IPS DF 4.7 (cell line): ENCODE measurements at regions not wholly inside any gene's neighbourhood (a gene's known extent, or its start where the extent isn't known, plus 50 kb on each side); places are given as distances from the start of the nearest gene placed in this dataset.
"Not testable (repeated sequence)": the region's sequence is repeated elsewhere in the genome, so short reads cannot be mapped to it uniquely, and the experiment has no call there.

Experiments used
- DNase-seq: peaks from one replicate; pipeline ENCODE4 v3.0.0-alpha.2; 2013; ENCODE audit warnings: low spot score; ENCODE audit errors: extremely low read depth

GRCh38 chr6:169984181-169985120, 233.0 kb downstream of the ERMARD start:
- DNase-seq: no peak

GRCh38 chr6:169983651-169984050, 232.2 kb downstream of the ERMARD start:
- DNase-seq: no peak

- DNase-seq: no peak
Observed at GRCh38 chr6:169982461-169983386, 231.3 kb downstream of the ERMARD start.

GRCh38 chr6:169981969-169982368, 230.5 kb downstream of the ERMARD start:
- no peak for DNase-seq

- DNase-seq: no peak
Observed at GRCh38 chr6:169981568-169981967, 230.1 kb downstream of the ERMARD start.

GRCh38 chr6:169980826-169981450, 229.5 kb downstream of the ERMARD start:
- DNase-seq: no peak

- DNase-seq: no peak
Observed at GRCh38 chr6:169979873-169980432, 228.5 kb downstream of the ERMARD start.

- no peak for DNase-seq
Observed at GRCh38 chr6:169978615-169979161, 227.3 kb downstream of the ERMARD start.

GRCh38 chr6:169977434-169978265, 226.2 kb downstream of the ERMARD start:
- no peak for DNase-seq

- DNase-seq: no peak
Observed at GRCh38 chr6:169976301-169977081, 225.1 kb downstream of the ERMARD start.

- no peak for DNase-seq
Observed at GRCh38 chr6:169975701-169976100, 224.3 kb downstream of the ERMARD start.

- no peak for DNase-seq
Observed at GRCh38 chr6:169975286-169975685, 223.9 kb downstream of the ERMARD start.

- no peak for DNase-seq
Observed at GRCh38 chr6:169974663-169975062, 223.2 kb downstream of the ERMARD start.

- DNase-seq: not testable (repeated sequence)
Observed at GRCh38 chr6:169973588-169974467, 222.4 kb downstream of the ERMARD start.

GRCh38 chr6:169972736-169973135, 221.3 kb downstream of the ERMARD start:
- DNase-seq: no peak

GRCh38 chr6:169972101-169972651, 220.8 kb downstream of the ERMARD start:
- DNase-seq: no peak

- DNase-seq: no peak
Observed at GRCh38 chr6:169971081-169971861, 219.8 kb downstream of the ERMARD start.
